HEK293T (cell line): ENCODE measurements at regions not wholly inside any gene's neighbourhood (a gene's known extent, or its start where the extent isn't known, plus 50 kb on each side); places are given as distances from the start of the nearest gene placed in this dataset.

Experiments used
- BHLHE40 ChIP-seq: fragments of 450-650 bp; IDR thresholded peaks from 2 replicates; pipeline ENCODE4 v1.6.1; 2016; ENCODE audit warnings: mild to moderate bottlenecking, moderate library complexity, borderline replicate concordance
- CTBP1 ChIP-seq: fragments of 450-650 bp; IDR thresholded peaks from 2 replicates; pipeline ENCODE4 v1.6.1; 2016; ENCODE audit warnings: borderline replicate concordance
- FOXM1 ChIP-seq: fragments of 450-650 bp; IDR thresholded peaks from 2 replicates; pipeline ENCODE4 v1.6.1; 2017; ENCODE audit warnings: mild to moderate bottlenecking, borderline replicate concordance
- HDGF ChIP-seq: fragments of 450-650 bp; IDR thresholded peaks from 2 replicates; pipeline ENCODE4 v1.6.1; 2017; ENCODE audit warnings: antibody characterized with exemption, borderline replicate concordance
- L3MBTL2 ChIP-seq: fragments of 450-650 bp; conservative IDR thresholded peaks from 2 replicates; pipeline ENCODE4 v1.6.1; 2016; ENCODE audit warnings: mild to moderate bottlenecking
- LEF1 ChIP-seq: fragments of 450-650 bp; IDR thresholded peaks from 2 replicates; pipeline ENCODE4 v1.6.1; 2017; ENCODE audit warnings: mild to moderate bottlenecking, borderline replicate concordance
- SP1 ChIP-seq: fragments of 450-650 bp; IDR thresholded peaks from 2 replicates; pipeline ENCODE4 v1.6.1; 2017
- SUZ12 ChIP-seq: fragments of 450-650 bp; IDR thresholded peaks from 2 replicates; pipeline ENCODE4 v1.6.1; 2016; ENCODE audit warnings: mild to moderate bottlenecking
- TARDBP ChIP-seq: fragments of 450-650 bp; IDR thresholded peaks from 2 replicates; pipeline ENCODE4 v1.6.1; 2016

GRCh38 chr14:65318636-65319506, 93.7 kb upstream of the FUT8 start:
- no peak for TF ChIP-seq TARDBP
- no peak for TF ChIP-seq L3MBTL2
- TF ChIP-seq LEF1 = no peak
- no peak for TF ChIP-seq SP1
- TF ChIP-seq HDGF = no peak
- no peak for TF ChIP-seq BHLHE40
- no peak for TF ChIP-seq SUZ12
- TF ChIP-seq CTBP1 = no peak
- no peak for TF ChIP-seq FOXM1
